HepG2 (cell line): ENCODE measurements at regions not wholly inside any gene's neighbourhood (a gene's known extent, or its start where the extent isn't known, plus 50 kb on each side); places are given as distances from the start of the nearest gene placed in this dataset.

Experiments used
- ATAC-seq: fragments of 200-7000 bp; cut with Tn5 transposase; 3 replicates; pipeline ENCODE4 v1.9.1; 2020; ENCODE audit warnings: mild to moderate bottlenecking, moderate library complexity
- BruUV-seq: library from RNA; stranded (reverse); fragments of 400-500 nt; replicated peaks from 2 replicates; lab custom pipeline; 2021; lab: Mats Ljungman, UMichigan
- CTCF ChIA-PET: fragments of 300-600 bp; formaldehyde crosslinking; extraction: SDS; loops from one replicate; lab custom pipeline; 2021; ENCODE audit warnings: low total read pairs, inconsistent platforms, low intra/inter-chr PET ratio; lab: Yijun Ruan, JAX
- POLR2A ChIA-PET: fragments of 350-600 bp; sonication (Branson Sonifier 250); formaldehyde crosslinking; loops from one replicate; lab custom pipeline; 2020; ENCODE audit warnings: antibody characterized with exemption, inconsistent platforms; lab: Yijun Ruan, JAX
- DNase-seq: peaks from one replicate; pipeline ENCODE4 v3.0.0-alpha.2; 2015; ENCODE audit warnings: low spot score
- FAIRE-seq: peaks from 3 replicates; lab custom pipeline; 2011; peaks lifted over from hg19 to GRCh38; lab: Jason Lieb, UNC
- H2AFZ ChIP-seq: one replicate; pipeline ENCODE4 v1.6.1; 2011; ENCODE audit warnings: low read length, inconsistent platforms
- H3K27ac ChIP-seq: fragments of 300-600 bp; 3 replicates; pipeline ENCODE4 v1.8.0; 2011; ENCODE audit warnings: mixed run types, mild to moderate bottlenecking, mixed read lengths, low read length, inconsistent platforms; ENCODE audit not compliant: insufficient read depth; ENCODE audit errors: extremely low read length
- H3K27me3 ChIP-seq, 2 experiments: fragments of 200-600 bp in 1 of 2; 2 replicates in 1 of 2; 3 replicates in 1 of 2; pipeline versions ENCODE4 v1.6.0 to v1.8.0; 2011; ENCODE audit warnings: low read length in 2 of 2, mild to moderate bottlenecking in 2 of 2, moderate library complexity in 2 of 2, inconsistent platforms in 1 of 2; ENCODE audit not compliant: insufficient read depth in 2 of 2, control insufficient read depth in 1 of 2
- H3K36me3 ChIP-seq, 2 experiments: fragments of 200-600 bp in 1 of 2; replicated peaks in 1 of 2; 2 replicates in 1 of 2; 3 replicates in 1 of 2; pipeline versions ENCODE4 v1.5.1 to v1.8.0; 2011; ENCODE audit warnings: low read length in 2 of 2, inconsistent platforms in 1 of 2; ENCODE audit not compliant: insufficient read depth in 2 of 2, control insufficient read depth in 1 of 2
- H3K4me1 ChIP-seq: 2 replicates; pipeline ENCODE4 v1.5.1; 2012; ENCODE audit warnings: low read length, inconsistent platforms; ENCODE audit not compliant: insufficient read depth
- H3K4me2 ChIP-seq: 2 replicates; pipeline ENCODE4 v1.6.0; 2011; ENCODE audit warnings: low read depth, low read length, inconsistent platforms
- H3K4me3 ChIP-seq, 3 experiments: fragments of 200-600 bp in 1 of 3; sonication (generic), shearing (Covaris generic) in 1 of 3; replicated peaks in 1 of 3; 2 replicates each; pipeline ENCODE4 v1.5.1; 2011 to 2016; ENCODE audit warnings: low read length in 3 of 3, inconsistent platforms in 2 of 3, low read depth in 2 of 3, mild to moderate bottlenecking in 2 of 3, control low read depth in 1 of 3, mixed read lengths in 1 of 3; ENCODE audit not compliant: insufficient read depth in 1 of 3
- H3K79me2 ChIP-seq: one replicate; pipeline ENCODE4 v1.6.1; 2011; ENCODE audit warnings: low read length, inconsistent platforms; ENCODE audit not compliant: insufficient read depth
- H3K9ac ChIP-seq: 2 replicates; pipeline ENCODE4 v1.6.0; 2011; ENCODE audit warnings: mild to moderate bottlenecking, low read depth, low read length, inconsistent platforms; ENCODE audit not compliant: insufficient read depth
- H3K9me3 ChIP-seq: 2 replicates; pipeline ENCODE4 v1.5.1; 2012; ENCODE audit warnings: mild to moderate bottlenecking, low read length
- H4K20me1 ChIP-seq: 2 replicates; pipeline ENCODE4 v1.6.0; 2011; ENCODE audit warnings: inconsistent platforms, mild to moderate bottlenecking, low read length, moderate library complexity; ENCODE audit not compliant: insufficient read depth
- DNMT3B ChIP-seq: conservative IDR thresholded peaks from 2 replicates; pipeline ENCODE4 v1.6.1; 2016; ENCODE audit warnings: missing biosample characterization, control low read depth
- DPF2 ChIP-seq: sonication (generic); formaldehyde crosslinking; IDR thresholded peaks from 2 replicates; pipeline ENCODE4 v1.4.0; 2020; ENCODE audit warnings: mild to moderate bottlenecking, low read depth, missing genetic modification reagents, borderline replicate concordance
- E2F2 ChIP-seq: sonication (generic); formaldehyde crosslinking; IDR thresholded peaks from 2 replicates; pipeline ENCODE4 v1.4.0; 2020; ENCODE audit warnings: missing genetic modification reagents, borderline replicate concordance
- FOXJ3 ChIP-seq: sonication (generic); formaldehyde crosslinking; IDR thresholded peaks from 2 replicates; pipeline ENCODE4 v1.4.0; 2020; ENCODE audit warnings: missing genetic modification reagents, mild to moderate bottlenecking, borderline replicate concordance
- GATAD2A ChIP-seq: IDR thresholded peaks from 2 replicates; pipeline ENCODE4 v1.6.1; 2016
- KLF6 ChIP-seq: IDR thresholded peaks from 2 replicates; pipeline ENCODE4 v1.8.0; 2016; ENCODE audit warnings: missing biosample characterization, missing genetic modification reagents
- MED1 ChIP-seq: sonication (generic); formaldehyde crosslinking; IDR thresholded peaks from 2 replicates; pipeline ENCODE4 v1.4.0; 2020; ENCODE audit warnings: missing genetic modification reagents
- MNT ChIP-seq: fragments of 450-650 bp; IDR thresholded peaks from 2 replicates; pipeline ENCODE4 v1.6.1; 2016
- NFRKB ChIP-seq: fragments of 450-650 bp; IDR thresholded peaks from 2 replicates; pipeline ENCODE4 v1.6.1; 2017
- PLRG1 ChIP-seq: fragments of 450-650 bp; conservative IDR thresholded peaks from 2 replicates; pipeline ENCODE4 v1.6.1; 2016
- RAD51 ChIP-seq: fragments of 450-650 bp; IDR thresholded peaks from 2 replicates; pipeline ENCODE4 v1.6.1; 2016; ENCODE audit warnings: borderline replicate concordance
- SUZ12 ChIP-seq: fragments of 150-350 bp; IDR thresholded peaks from 2 replicates; pipeline ENCODE4 v1.6.1; 2014; ENCODE audit warnings: low read depth, low read length
- YEATS2 ChIP-seq: sonication (generic); formaldehyde crosslinking; IDR thresholded peaks from 2 replicates; pipeline ENCODE4 v1.4.0; 2020; ENCODE audit warnings: missing genetic modification reagents, borderline replicate concordance
- ZNF839 ChIP-seq: sonication (generic); formaldehyde crosslinking; IDR thresholded peaks from 2 replicates; pipeline ENCODE4 v1.4.0; 2020; ENCODE audit warnings: missing genetic modification reagents, mild to moderate bottlenecking, borderline replicate concordance
- WGBS: methylation state at CpG from one replicate; pipeline ENCODE4 v1.1.6; 2017; ENCODE audit warnings: low lambda C conversion rate; 5-methylcytosine and 5-hydroxymethylcytosine counted together
- in situ Hi-C: cut with HindIII; loops from 2 replicates; pipeline ENCODE4 v1.10.0; 2017; ENCODE audit warnings: low pct_unique_long_range_greater_than_20kb; ENCODE audit not compliant: extremely low pct_ligation_motif_present
- intact Hi-C: fragments of 100-400 bp; cut with micrococcal nuclease; formaldehyde crosslinking; loops from one replicate; pipeline ENCODE4 v1.10.0; 2022; ENCODE audit not compliant: unreplicated experiment
- TF ChIP-seq, protein P1 (sequence below): sonication (generic); formaldehyde crosslinking; IDR thresholded peaks from 2 replicates; pipeline ENCODE4 v1.4.0; 2020; ENCODE audit warnings: missing genetic modification reagents

- intact Hi-C loops, result no loop called here
Observed at GRCh38 chr2:14746133-14746532, 113.6 kb downstream of the LRATD1 start.

GRCh38 chr2:14747447-14747846 lies 114.9 kb downstream of the LRATD1 start:
- Histone ChIP-seq H3K4me3 (no peak overlapping the region), H3K27me3 (no peaks in the 10 kb centered on the region), H3K27ac (no peak overlapping the region), H3K9ac (no peak overlapping the region), H3K4me2 (no peak overlapping the region), H3K9me3 (peaks cover 19% of the 10 kb centered on the region), H3K79me2 (no peaks in the 10 kb centered on the region), H3K4me1 (no peaks in the 10 kb centered on the region), H3K36me3 (no peaks in the 10 kb centered on the region), H4K20me1 (no peaks in the 10 kb centered on the region), H2AFZ (no peak overlapping the region)
- ATAC-seq (no peak), FAIRE-seq (no peak), DNase-seq (no peak)
- ChIA-PET CTCF (no interaction called here), POLR2A (no interaction called here)
- BruUV-seq, result no TSS peak
- intact Hi-C loops (no loop called here), in situ Hi-C loops (no loop called here)
- WGBS, result 38% methylated on average over 5 of the region's 5 CpGs
- TF ChIP-seq GATAD2A (CRISPR knock-in tag), result no peak
- TF ChIP-seq, protein P1, sequence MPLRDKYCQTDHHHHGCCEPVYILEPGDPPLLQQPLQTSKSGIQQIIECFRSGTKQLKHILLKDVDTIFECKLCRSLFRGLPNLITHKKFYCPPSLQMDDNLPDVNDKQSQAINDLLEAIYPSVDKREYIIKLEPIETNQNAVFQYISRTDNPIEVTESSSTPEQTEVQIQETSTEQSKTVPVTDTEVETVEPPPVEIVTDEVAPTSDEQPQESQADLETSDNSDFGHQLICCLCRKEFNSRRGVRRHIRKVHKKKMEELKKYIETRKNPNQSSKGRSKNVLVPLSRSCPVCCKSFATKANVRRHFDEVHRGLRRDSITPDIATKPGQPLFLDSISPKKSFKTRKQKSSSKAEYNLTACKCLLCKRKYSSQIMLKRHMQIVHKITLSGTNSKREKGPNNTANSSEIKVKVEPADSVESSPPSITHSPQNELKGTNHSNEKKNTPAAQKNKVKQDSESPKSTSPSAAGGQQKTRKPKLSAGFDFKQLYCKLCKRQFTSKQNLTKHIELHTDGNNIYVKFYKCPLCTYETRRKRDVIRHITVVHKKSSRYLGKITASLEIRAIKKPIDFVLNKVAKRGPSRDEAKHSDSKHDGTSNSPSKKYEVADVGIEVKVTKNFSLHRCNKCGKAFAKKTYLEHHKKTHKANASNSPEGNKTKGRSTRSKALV (CRISPR knock-in tag), result no peak
- TF ChIP-seq DPF2 (CRISPR knock-in tag), result no peak
- TF ChIP-seq MED1, result no peak
- TF ChIP-seq ZNF839 (CRISPR knock-in tag), result no peak
- no peak for TF ChIP-seq YEATS2 (CRISPR knock-in tag)
- no peak for TF ChIP-seq SUZ12
- no peak for TF ChIP-seq NFRKB
- no peak for TF ChIP-seq FOXJ3 (CRISPR knock-in tag)
- no peak for TF ChIP-seq E2F2 (CRISPR knock-in tag)
- no peak for TF ChIP-seq DNMT3B (CRISPR knock-in tag)

More at GRCh38 chr2:14746133-14746532, 113.6 kb downstream of the LRATD1 start:
- Histone ChIP-seq H3K4me1 (no peaks in the 10 kb centered on the region), H3K9me3 (peaks cover 19% of the 10 kb centered on the region), H2AFZ (no peak overlapping the region), H3K9ac (no peak overlapping the region), H3K79me2 (no peaks in the 10 kb centered on the region), H3K4me2 (no peak overlapping the region), H3K27me3 (no peaks in the 10 kb centered on the region), H3K27ac (no peak overlapping the region), H3K4me3 (no peak overlapping the region), H4K20me1 (no peaks in the 10 kb centered on the region), H3K36me3 (no peaks in the 10 kb centered on the region)
- no peak for ATAC-seq
- CTCF ChIA-PET, result no interaction called here
- POLR2A ChIA-PET, result no interaction called here
- 51% methylated on average over 7 of the region's 7 CpGs for WGBS
- no peak for FAIRE-seq
- TF ChIP-seq MNT, result peak; percentile 91
- TF ChIP-seq RAD51, result peak; percentile 4; the same call in 1 of the 2 replicates
- 0 out of 2 replicates have a peak, but pooled peaks have one; percentile 52 for TF ChIP-seq PLRG1
- TF ChIP-seq KLF6, result no peak
- no peak for DNase-seq
- in situ Hi-C loops, result no loop called here
- no TSS peak for BruUV-seq
